ENCODE measurements at regions not wholly inside any gene's neighbourhood (a gene's known extent, or its start where the extent isn't known, plus 50 kb on each side); places are given as distances from the start of the nearest gene placed in this dataset.

DNA sequence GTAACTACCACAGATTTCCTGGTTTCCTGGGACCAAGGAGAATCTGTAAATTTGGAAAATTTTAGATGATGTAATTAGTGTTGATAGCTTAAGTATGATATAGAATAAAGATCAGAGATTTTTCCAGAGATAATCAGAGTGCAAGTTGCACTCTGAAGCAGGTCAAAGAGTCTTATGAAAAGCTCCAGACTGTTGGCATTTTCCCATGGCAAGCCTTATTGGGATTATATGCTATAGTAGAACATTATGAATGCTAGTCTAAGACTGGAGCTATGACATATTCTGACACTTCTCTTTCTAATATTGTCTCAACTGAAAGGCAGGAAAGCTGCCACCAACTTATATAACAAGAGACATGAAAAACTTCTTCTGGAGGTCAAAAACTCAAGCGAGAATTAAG is 1638.3 kb upstream of the LRRTM1 start:
- Mint-ChIP-seq H3K4me3 (no peak overlapping the region), H3K27me3 (no peaks in the 10 kb centered on the region), H3K4me1 (ENCODE audit: low read depth) (no peaks in the 10 kb centered on the region), H3K27ac (no peak overlapping the region), H3K9me3 (peaks cover 25% of the 10 kb centered on the region), H3K36me3 (ENCODE audit: low read depth) (no peaks in the 10 kb centered on the region)
- intact Hi-C loops (cut with micrococcal nuclease), result no loop called here
- ATAC-seq, result no peak
- DNase-seq, result no peak
- ChIA-PET POLR2A (no interaction called here), CTCF (no interaction called here)
- TF ChIP-seq, protein P1, sequence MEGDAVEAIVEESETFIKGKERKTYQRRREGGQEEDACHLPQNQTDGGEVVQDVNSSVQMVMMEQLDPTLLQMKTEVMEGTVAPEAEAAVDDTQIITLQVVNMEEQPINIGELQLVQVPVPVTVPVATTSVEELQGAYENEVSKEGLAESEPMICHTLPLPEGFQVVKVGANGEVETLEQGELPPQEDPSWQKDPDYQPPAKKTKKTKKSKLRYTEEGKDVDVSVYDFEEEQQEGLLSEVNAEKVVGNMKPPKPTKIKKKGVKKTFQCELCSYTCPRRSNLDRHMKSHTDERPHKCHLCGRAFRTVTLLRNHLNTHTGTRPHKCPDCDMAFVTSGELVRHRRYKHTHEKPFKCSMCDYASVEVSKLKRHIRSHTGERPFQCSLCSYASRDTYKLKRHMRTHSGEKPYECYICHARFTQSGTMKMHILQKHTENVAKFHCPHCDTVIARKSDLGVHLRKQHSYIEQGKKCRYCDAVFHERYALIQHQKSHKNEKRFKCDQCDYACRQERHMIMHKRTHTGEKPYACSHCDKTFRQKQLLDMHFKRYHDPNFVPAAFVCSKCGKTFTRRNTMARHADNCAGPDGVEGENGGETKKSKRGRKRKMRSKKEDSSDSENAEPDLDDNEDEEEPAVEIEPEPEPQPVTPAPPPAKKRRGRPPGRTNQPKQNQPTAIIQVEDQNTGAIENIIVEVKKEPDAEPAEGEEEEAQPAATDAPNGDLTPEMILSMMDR (IDR thresholded peaks at IDR 0.05), result no peak

DNA sequence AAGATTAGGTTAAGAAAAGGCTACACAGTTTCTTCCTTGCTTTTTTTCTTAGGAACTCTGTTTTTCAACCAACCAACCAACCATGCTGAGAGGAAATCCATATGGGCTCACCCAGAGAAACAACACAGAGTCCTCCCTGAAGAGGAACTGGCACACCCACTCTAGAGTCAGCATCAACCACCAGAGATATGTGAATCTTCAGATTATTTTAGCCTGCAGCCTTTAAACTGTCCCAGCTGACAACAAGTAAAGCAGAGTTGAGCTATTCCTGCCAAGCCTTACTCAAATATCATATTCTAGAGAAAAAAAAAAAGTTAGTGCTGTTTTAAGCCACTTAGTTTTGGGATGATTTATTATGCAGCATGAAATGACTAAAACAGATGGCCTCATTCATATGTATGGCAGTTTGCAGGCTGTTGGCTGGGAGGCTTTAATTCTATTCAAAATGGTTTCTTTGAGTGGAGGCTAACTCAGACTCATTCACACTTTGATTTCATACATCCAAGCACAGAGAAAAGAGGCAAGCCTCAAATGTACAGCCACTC is 1637.7 kb upstream of the LRRTM1 start:
- Mint-ChIP-seq H3K9me3 (peaks cover 22% of the 10 kb centered on the region), H3K27ac (no peak overlapping the region), H3K4me1 (ENCODE audit: low read depth) (no peaks in the 10 kb centered on the region), H3K36me3 (ENCODE audit: low read depth) (no peaks in the 10 kb centered on the region), H3K4me3 (no peak overlapping the region), H3K27me3 (no peaks in the 10 kb centered on the region)
- TF ChIP-seq, protein P1 (IDR thresholded peaks at IDR 0.05), result no peak
- ATAC-seq (no peak), DNase-seq (no peak)
- ChIA-PET CTCF (no interaction called here), POLR2A (no interaction called here)
- intact Hi-C loops (cut with micrococcal nuclease), result no loop called here

DNA sequence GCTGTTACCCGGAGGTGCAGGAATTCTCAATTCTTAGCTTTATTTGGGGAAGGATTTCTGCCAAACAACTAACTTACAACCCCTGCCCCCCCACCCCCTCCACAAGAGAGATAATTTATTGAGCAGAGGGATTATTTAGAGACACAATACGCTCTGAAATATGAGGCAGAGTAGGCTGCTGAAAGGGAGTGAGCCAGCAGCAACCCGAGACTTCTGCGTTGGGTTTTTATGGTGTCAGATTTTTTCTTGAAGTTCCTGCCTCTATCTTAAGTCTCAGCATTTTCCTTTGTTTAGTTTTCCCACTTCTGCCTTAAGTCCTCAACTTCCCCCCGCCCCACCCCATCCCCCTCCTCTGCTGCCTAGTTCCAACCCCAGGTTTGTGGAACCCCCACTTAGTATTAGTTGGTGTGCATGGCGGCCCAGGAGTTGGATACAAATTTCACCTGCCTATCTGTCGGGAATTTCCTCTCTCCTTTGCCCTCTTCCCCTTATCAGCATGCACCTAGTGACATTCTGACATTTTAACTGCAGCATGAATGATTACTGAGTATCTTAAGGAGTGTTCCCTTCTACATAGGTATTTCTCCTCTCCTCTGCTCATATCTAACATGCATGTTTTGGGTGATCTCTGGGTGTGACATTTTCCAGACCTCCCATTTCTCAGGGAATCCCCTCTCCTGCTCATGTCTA is 1635.9 kb upstream of the LRRTM1 start:
- no peaks in the 10 kb centered on the region for H3K27me3 Mint-ChIP-seq

DNA sequence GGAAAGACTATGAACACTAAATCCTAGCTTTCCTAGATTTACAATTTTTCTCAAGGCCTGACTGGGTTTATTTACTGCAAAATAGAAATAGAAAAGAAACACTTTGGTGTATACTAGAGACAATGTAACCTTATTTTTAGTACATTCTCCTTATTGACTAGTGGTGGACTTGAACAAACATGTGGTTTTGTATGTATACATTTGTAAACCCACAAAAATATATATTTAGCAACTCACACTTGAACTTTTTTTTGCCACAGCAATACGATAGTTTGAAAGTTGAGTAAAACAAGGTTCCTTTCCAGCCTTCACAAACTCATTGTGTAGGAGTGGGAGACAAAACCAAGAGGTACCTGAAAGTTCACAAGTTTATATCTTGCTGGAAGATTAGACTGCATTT is 1633.4 kb upstream of the LRRTM1 start:
- Mint-ChIP-seq H3K4me1 (ENCODE audit: low read depth) (no peaks in the 10 kb centered on the region), H3K4me3 (no peak overlapping the region), H3K36me3 (ENCODE audit: low read depth) (no peaks in the 10 kb centered on the region), H3K27me3 (no peaks in the 10 kb centered on the region), H3K27ac (no peak overlapping the region), H3K9me3 (peaks cover 16% of the 10 kb centered on the region)
- POLR2A ChIA-PET, result no interaction called here
- no peak for ATAC-seq
- DNase-seq, result no peak
- intact Hi-C loops (cut with micrococcal nuclease), result no loop called here
- TF ChIP-seq, protein P1 (IDR thresholded peaks at IDR 0.05), result no peak
- CTCF ChIA-PET, result no interaction called here

More for the DNA sequence above, 1635.9 kb upstream of the LRRTM1 start:
- Mint-ChIP-seq H3K27ac (no peak overlapping the region), H3K4me3 (no peak overlapping the region), H3K4me1 (ENCODE audit: low read depth) (no peaks in the 10 kb centered on the region), H3K9me3 (peaks cover 18% of the 10 kb centered on the region), H3K36me3 (ENCODE audit: low read depth) (no peaks in the 10 kb centered on the region)
- TF ChIP-seq, protein P1 (IDR thresholded peaks at IDR 0.05), result no peak
- ATAC-seq, result no peak
- POLR2A ChIA-PET, result no interaction called here
- DNase-seq, result no peak
- CTCF ChIA-PET, result no interaction called here
- intact Hi-C loops (cut with micrococcal nuclease), result no loop called here

DNA sequence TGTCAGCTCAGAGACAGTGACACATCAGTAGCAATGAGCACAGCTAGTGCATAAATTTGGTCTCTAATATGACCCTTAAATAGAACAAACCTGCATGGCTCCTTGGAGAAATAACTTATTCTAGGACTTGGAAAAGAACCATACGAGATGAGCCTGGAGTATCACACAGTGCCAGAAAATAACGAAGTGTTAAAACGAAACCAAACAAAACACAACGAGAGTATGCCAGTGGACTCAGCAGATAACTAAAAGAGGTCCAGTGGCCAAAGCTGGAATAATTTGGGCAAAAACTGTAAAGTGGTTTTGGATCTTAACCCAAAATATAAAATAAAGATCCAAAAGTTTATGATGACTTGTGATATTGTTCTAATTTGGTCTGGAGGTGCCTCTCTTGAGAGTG is 1599.0 kb upstream of the LRRTM1 start:
- TF ChIP-seq, protein P1 (IDR thresholded peaks at IDR 0.05), result no peak
- Mint-ChIP-seq H3K4me3 (no peak overlapping the region), H3K9me3 (peaks cover 6% of the 10 kb centered on the region), H3K4me1 (ENCODE audit: low read depth) (no peaks in the 10 kb centered on the region), H3K27me3 (no peaks in the 10 kb centered on the region), H3K27ac (no peak overlapping the region), H3K36me3 (ENCODE audit: low read depth) (no peaks in the 10 kb centered on the region)
- ChIA-PET POLR2A (no interaction called here), CTCF (no interaction called here)
- ATAC-seq (no peak), DNase-seq (no peak)
- intact Hi-C loops (cut with micrococcal nuclease), result no loop called here

Data from activated CD8-positive, alpha-beta T cell treated with anti-CD3 and anti-CD28 coated beads for 36 hours (primary cell).